ENCODE measurements at regions not wholly inside any gene's neighbourhood (a gene's known extent, or its start where the extent isn't known, plus 50 kb on each side); places are given as distances from the start of the nearest gene placed in this dataset.
"Not testable (repeated sequence)": the region's sequence is repeated elsewhere in the genome, so short reads cannot be mapped to it uniquely, and the experiment has no call there.

GRCh38 chr6:8624665-8625064 lies 189.3 kb upstream of the SLC35B3 start:
- intact Hi-C loops (cut with micrococcal nuclease): no loop called here
- Histone ChIP-seq H3K36me3 (no peaks in the 10 kb centered on the region), H3K4me1 (no peaks in the 10 kb centered on the region), H3K4me3 (no peak overlapping the region), H3K9me3 (replicated peaks) (no peaks in the 10 kb centered on the region), H3K27ac (replicated peaks) (no peak overlapping the region), H3K27me3 (ENCODE audit: low read depth) (no peaks in the 10 kb centered on the region)
- TF ChIP-seq, protein P1, sequence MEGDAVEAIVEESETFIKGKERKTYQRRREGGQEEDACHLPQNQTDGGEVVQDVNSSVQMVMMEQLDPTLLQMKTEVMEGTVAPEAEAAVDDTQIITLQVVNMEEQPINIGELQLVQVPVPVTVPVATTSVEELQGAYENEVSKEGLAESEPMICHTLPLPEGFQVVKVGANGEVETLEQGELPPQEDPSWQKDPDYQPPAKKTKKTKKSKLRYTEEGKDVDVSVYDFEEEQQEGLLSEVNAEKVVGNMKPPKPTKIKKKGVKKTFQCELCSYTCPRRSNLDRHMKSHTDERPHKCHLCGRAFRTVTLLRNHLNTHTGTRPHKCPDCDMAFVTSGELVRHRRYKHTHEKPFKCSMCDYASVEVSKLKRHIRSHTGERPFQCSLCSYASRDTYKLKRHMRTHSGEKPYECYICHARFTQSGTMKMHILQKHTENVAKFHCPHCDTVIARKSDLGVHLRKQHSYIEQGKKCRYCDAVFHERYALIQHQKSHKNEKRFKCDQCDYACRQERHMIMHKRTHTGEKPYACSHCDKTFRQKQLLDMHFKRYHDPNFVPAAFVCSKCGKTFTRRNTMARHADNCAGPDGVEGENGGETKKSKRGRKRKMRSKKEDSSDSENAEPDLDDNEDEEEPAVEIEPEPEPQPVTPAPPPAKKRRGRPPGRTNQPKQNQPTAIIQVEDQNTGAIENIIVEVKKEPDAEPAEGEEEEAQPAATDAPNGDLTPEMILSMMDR (IDR thresholded peaks at IDR 0.05; ENCODE audit: borderline replicate concordance): no peak
- DNase-seq: no peak

DNA sequence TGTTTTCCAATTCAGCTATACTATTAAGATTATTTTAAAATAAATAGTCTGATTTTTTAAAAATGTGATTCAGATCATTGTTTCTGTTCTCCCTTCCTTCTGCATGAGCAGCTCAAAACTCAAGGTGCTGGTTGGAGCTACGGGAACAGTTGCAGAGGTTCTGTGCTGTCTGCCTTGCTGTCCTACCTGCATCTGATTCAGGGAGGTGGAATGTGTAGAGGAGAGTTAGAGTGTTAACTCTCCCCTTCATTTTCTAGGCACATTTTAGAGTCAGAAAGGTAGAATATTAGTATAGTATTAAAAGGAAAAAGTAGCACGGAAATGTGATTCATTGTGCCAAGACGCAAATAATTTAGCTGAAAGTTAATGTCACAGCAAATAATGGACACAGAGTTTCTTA lies 188.1 kb upstream of the SLC35B3 start:
- H3K4me1 ChIP-seq: no peaks in the 10 kb centered on the region
- intact Hi-C loops (cut with micrococcal nuclease): no loop called here
- no peak for DNase-seq
- H3K9me3 ChIP-seq (replicated peaks): no peaks in the 10 kb centered on the region
- TF ChIP-seq, protein P1 (IDR thresholded peaks at IDR 0.05; ENCODE audit: borderline replicate concordance): no peak
- no peaks in the 10 kb centered on the region for H3K27me3 ChIP-seq (ENCODE audit: low read depth)
- no peaks in the 10 kb centered on the region for H3K36me3 ChIP-seq
- H3K27ac ChIP-seq (replicated peaks): no peak overlapping the region
- H3K4me3 ChIP-seq: no peak overlapping the region

DNA sequence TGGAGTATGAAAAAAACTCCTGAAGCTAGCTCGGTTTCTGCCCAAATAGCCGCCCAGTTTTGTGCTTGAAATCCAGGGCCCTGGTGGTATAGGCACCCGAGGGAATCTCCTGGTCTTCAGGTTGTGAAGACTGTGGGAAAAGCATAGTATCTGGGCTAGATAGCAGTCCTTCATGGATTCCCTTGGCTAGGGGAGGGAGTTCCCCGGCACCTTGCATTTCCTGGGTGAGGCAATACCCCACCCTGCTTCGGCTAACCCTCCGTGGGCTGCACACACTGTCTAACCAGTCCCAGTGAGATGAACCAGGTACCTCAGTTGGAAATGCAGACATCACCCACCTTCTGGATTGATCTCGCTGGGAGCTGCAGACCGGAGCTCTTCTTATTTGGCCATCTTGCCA lies 184.5 kb upstream of the SLC35B3 start:
- intact Hi-C loops (cut with micrococcal nuclease): no loop called here
- TF ChIP-seq, protein P1 (IDR thresholded peaks at IDR 0.05; ENCODE audit: borderline replicate concordance): no peak
- Histone ChIP-seq H3K4me3 (no peak overlapping the region), H3K27me3 (ENCODE audit: low read depth) (no peaks in the 10 kb centered on the region), H3K27ac (replicated peaks) (no peak overlapping the region), H3K36me3 (no peaks in the 10 kb centered on the region), H3K9me3 (replicated peaks) (peaks cover 12% of the 10 kb centered on the region), H3K4me1 (no peaks in the 10 kb centered on the region)
- DNase-seq: no peak

DNA sequence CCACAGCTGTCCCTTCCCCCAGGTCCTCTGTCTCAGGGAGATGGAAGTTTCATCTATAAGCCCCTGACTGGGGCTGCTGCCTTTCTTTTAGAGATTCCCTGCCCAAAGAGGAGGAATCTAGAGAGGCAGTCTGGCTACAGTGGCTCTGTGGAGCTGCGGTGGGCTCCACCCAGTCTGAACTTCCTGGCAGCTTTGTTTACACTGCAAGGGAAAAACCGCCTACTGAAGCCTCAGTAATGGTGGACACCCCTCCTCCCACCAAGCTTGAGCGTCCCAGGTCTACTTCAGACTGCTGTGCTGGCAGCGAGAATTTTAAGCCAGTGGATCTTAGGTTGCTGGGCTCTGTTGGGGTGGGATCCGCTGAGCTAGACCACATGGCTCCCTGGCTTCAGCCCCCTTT lies 184.1 kb upstream of the SLC35B3 start:
- H3K4me3 ChIP-seq; H3K27ac ChIP-seq (replicated peaks); H3K4me1 ChIP-seq; intact Hi-C loops (cut with micrococcal nuclease); H3K27me3 ChIP-seq (ENCODE audit: low read depth); H3K36me3 ChIP-seq; DNase-seq: not testable (repeated sequence)
- H3K9me3 ChIP-seq (replicated peaks): peaks cover 12% of the 10 kb centered on the region

DNA sequence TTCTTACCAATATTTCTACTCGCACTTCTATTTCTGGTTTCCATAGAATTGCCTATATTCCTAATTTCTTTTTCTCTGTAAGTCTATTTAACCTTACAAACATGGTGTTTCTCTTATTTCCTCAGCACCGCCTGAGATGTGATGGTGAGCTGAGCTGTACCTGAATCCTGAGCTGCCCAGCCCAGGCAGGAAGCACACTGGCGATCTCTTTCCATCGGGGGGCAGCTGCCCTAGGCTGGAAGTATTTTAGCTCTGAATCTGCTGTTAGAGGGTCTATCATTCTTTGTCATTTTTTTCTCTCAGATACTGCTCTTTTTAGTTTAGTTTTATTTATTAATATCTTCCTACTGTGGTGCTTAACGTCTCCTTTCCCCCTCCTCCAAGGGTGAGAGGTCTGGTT lies 173.4 kb upstream of the SLC35B3 start:
- no peak for DNase-seq
- Histone ChIP-seq H3K36me3 (no peaks in the 10 kb centered on the region), H3K4me1 (no peaks in the 10 kb centered on the region), H3K4me3 (no peak overlapping the region), H3K9me3 (replicated peaks) (peaks cover 3% of the 10 kb centered on the region), H3K27me3 (ENCODE audit: low read depth) (no peaks in the 10 kb centered on the region), H3K27ac (replicated peaks) (no peak overlapping the region)
- intact Hi-C loops (cut with micrococcal nuclease): no loop called here
- TF ChIP-seq, protein P1 (IDR thresholded peaks at IDR 0.05; ENCODE audit: borderline replicate concordance): no peak

GRCh38 chr6:8589941-8590729 lies 154.8 kb upstream of the SLC35B3 start:
- DNase-seq: no peak
- TF ChIP-seq, protein P1 (IDR thresholded peaks at IDR 0.05; ENCODE audit: borderline replicate concordance): no peak
- Histone ChIP-seq H3K27me3 (ENCODE audit: low read depth) (no peaks in the 10 kb centered on the region), H3K4me3 (no peak overlapping the region), H3K9me3 (replicated peaks) (peaks cover 45% of the 10 kb centered on the region), H3K27ac (replicated peaks) (no peak overlapping the region), H3K36me3 (no peaks in the 10 kb centered on the region), H3K4me1 (no peaks in the 10 kb centered on the region)
- intact Hi-C loops (cut with micrococcal nuclease): no loop called here

All from left ventricle myocardium inferior (tissue), 1 donor.